ENCODE measurements at regions not wholly inside any gene's neighbourhood (a gene's known extent, or its start where the extent isn't known, plus 50 kb on each side); places are given as distances from the start of the nearest gene placed in this dataset.
A peak's percentile ranks its signal among the peaks of the same experiment; 100 is the strongest.

GRCh38 chr5:135706474-135706873 lies 127.7 kb upstream of the CXCL14 start:
- no peak overlapping the region for H3K9ac ChIP-seq (ENCODE audit: low read length in 3 of 3)
- intact Hi-C loops (cut with DNase I): no loop called here
- H3K27ac ChIP-seq (ENCODE audit: low read depth in 2 of 2, low read length in 2 of 2): no peak overlapping the region
- H3K4me3 ChIP-seq (ENCODE audit: low read length in 3 of 3): no peak overlapping the region
- H3K27me3 ChIP-seq (ENCODE audit: control insufficient read depth, insufficient read depth, low read length): no peaks in the 10 kb centered on the region
- FAIRE-seq: no peak
- TF ChIP-seq CTCF (IDR thresholded peaks at IDR 0.05; ENCODE audit: borderline replicate concordance, extremely low read depth, insufficient read depth): no peak
- H3K4me1 ChIP-seq (ENCODE audit: control insufficient read depth in 2 of 3, insufficient read depth in 2 of 3, low read depth in 1 of 3, low read length in 3 of 3): no peaks in the 10 kb centered on the region
- no peaks in the 10 kb centered on the region for H3K9me3 ChIP-seq (ENCODE audit: control insufficient read depth in 2 of 3, insufficient read depth in 1 of 3, low read length in 3 of 3)
- no peaks in the 10 kb centered on the region for H3K36me3 ChIP-seq (ENCODE audit: control insufficient read depth in 2 of 3, insufficient read depth in 3 of 3, low read length in 3 of 3)
- DNase-seq: no peak

GRCh38 chr5:135705941-135706466 lies 127.2 kb upstream of the CXCL14 start:
- Histone ChIP-seq H3K27ac (ENCODE audit: low read depth in 2 of 2, low read length in 2 of 2) (no peak overlapping the region), H3K4me3 (ENCODE audit: low read length in 3 of 3) (no peak overlapping the region), H3K9me3 (ENCODE audit: control insufficient read depth in 2 of 3, insufficient read depth in 1 of 3, low read length in 3 of 3) (no peaks in the 10 kb centered on the region), H3K36me3 (ENCODE audit: control insufficient read depth in 2 of 3, insufficient read depth in 3 of 3, low read length in 3 of 3) (no peaks in the 10 kb centered on the region), H3K27me3 (ENCODE audit: control insufficient read depth, insufficient read depth, low read length) (no peaks in the 10 kb centered on the region), H3K9ac (ENCODE audit: low read length in 3 of 3) (no peak overlapping the region), H3K4me1 (ENCODE audit: control insufficient read depth in 2 of 3, insufficient read depth in 2 of 3, low read depth in 1 of 3, low read length in 3 of 3) (no peaks in the 10 kb centered on the region)
- intact Hi-C loops (cut with DNase I): no loop called here
- TF ChIP-seq CTCF (IDR thresholded peaks at IDR 0.05; ENCODE audit: borderline replicate concordance, extremely low read depth, insufficient read depth): no peak
- DNase-seq: peak in 2 of 5 donors; percentile 51 to 61
- no peak for FAIRE-seq

- H3K9me3 ChIP-seq (ENCODE audit: control insufficient read depth in 2 of 3, insufficient read depth in 1 of 3, low read length in 3 of 3): no peaks in the 10 kb centered on the region
- DNase-seq (no peak), FAIRE-seq (no peak)
- intact Hi-C loops (cut with DNase I): no loop called here
- no peak overlapping the region for H3K4me3 ChIP-seq (ENCODE audit: low read length in 3 of 3)
- no peak for TF ChIP-seq CTCF (IDR thresholded peaks at IDR 0.05; ENCODE audit: borderline replicate concordance, extremely low read depth, insufficient read depth)
- no peak overlapping the region for H3K27ac ChIP-seq (ENCODE audit: low read depth in 2 of 2, low read length in 2 of 2)
- H3K36me3 ChIP-seq (ENCODE audit: control insufficient read depth in 2 of 3, insufficient read depth in 3 of 3, low read length in 3 of 3): no peaks in the 10 kb centered on the region
- H3K27me3 ChIP-seq (ENCODE audit: control insufficient read depth, insufficient read depth, low read length): no peaks in the 10 kb centered on the region
- H3K4me1 ChIP-seq (ENCODE audit: control insufficient read depth in 2 of 3, insufficient read depth in 2 of 3, low read depth in 1 of 3, low read length in 3 of 3): no peaks in the 10 kb centered on the region
- no peak overlapping the region for H3K9ac ChIP-seq (ENCODE audit: low read length in 3 of 3)
Measured at GRCh38 chr5:135705141-135705631, 126.4 kb upstream of the CXCL14 start.

DNA sequence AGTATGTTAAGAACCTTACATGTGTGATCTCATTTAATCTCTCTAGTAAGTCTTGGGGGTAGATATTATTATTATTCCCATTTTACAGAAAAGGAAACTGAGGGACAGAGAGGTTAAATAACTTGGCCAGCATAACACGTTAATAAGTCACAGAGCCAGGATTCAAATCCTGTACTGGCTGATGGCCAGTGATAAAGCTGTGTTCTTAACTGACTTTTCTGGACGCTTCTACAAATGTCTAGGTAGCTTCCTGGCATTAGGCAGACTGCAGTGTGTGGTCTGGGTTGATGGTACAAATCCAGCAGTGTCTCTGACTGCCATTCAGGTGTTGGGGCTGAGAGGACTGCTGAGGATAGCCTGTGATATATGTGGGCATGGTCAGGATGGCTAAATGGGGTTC lies 125.8 kb upstream of the CXCL14 start:
- Histone ChIP-seq H3K36me3 (ENCODE audit: control insufficient read depth in 2 of 3, insufficient read depth in 3 of 3, low read length in 3 of 3) (no peaks in the 10 kb centered on the region), H3K9ac (ENCODE audit: low read length in 3 of 3) (no peak overlapping the region), H3K9me3 (ENCODE audit: control insufficient read depth in 2 of 3, insufficient read depth in 1 of 3, low read length in 3 of 3) (no peaks in the 10 kb centered on the region), H3K4me3 (ENCODE audit: low read length in 3 of 3) (no peak overlapping the region), H3K4me1 (ENCODE audit: control insufficient read depth in 2 of 3, insufficient read depth in 2 of 3, low read depth in 1 of 3, low read length in 3 of 3) (no peaks in the 10 kb centered on the region), H3K27ac (ENCODE audit: low read depth in 2 of 2, low read length in 2 of 2) (no peak overlapping the region), H3K27me3 (ENCODE audit: control insufficient read depth, insufficient read depth, low read length) (no peaks in the 10 kb centered on the region)
- no peak for TF ChIP-seq CTCF (IDR thresholded peaks at IDR 0.05; ENCODE audit: borderline replicate concordance, extremely low read depth, insufficient read depth)
- intact Hi-C loops (cut with DNase I): no loop called here
- FAIRE-seq (no peak), DNase-seq (no peak)

Data from kidney (tissue), 13 donors.